GM23338 (cell line): ENCODE measurements at regions not wholly inside any gene's neighbourhood (a gene's known extent, or its start where the extent isn't known, plus 50 kb on each side); places are given as distances from the start of the nearest gene placed in this dataset.

ENCODE experiments used
- ATAC-seq: fragments of 200-7000 bp; cut with Tn5 transposase; 3 replicates; pipeline ENCODE4 v1.9.1; 2020
- DNase-seq: peaks from one replicate; pipeline ENCODE4 v3.0.0-alpha.2; 2015; ENCODE audit warnings: low spot score
- H2AFZ ChIP-seq: fragments of 200-600 bp; sonication (generic); 2 replicates; pipeline ENCODE4 v1.8.0; 2016; ENCODE audit warnings: antibody characterized with exemption, mild to moderate bottlenecking, moderate library complexity
- H3F3A ChIP-seq: fragments of 200-600 bp; sonication (generic); replicated peaks from 2 replicates; pipeline ENCODE4 v1.8.0; 2017; ENCODE audit warnings: antibody characterized with exemption, mixed run types, low read depth
- H3K27ac ChIP-seq: fragments of 200-600 bp; sonication (generic); 2 replicates; pipeline ENCODE4 v1.6.1; 2016; ENCODE audit warnings: low read depth
- H3K27me3 ChIP-seq: fragments of 200-600 bp; sonication (generic); 2 replicates; pipeline ENCODE4 v1.8.0; 2016; ENCODE audit warnings: mild to moderate bottlenecking, mixed run types, moderate library complexity; ENCODE audit not compliant: insufficient read depth
- H3K36me3 ChIP-seq: fragments of 200-600 bp; sonication (generic); 2 replicates; pipeline ENCODE4 v1.8.0; 2016; ENCODE audit warnings: mild to moderate bottlenecking; ENCODE audit not compliant: insufficient read depth
- H3K4me1 ChIP-seq: fragments of 200-600 bp; sonication (generic); 2 replicates; pipeline ENCODE4 v1.8.0; 2016; ENCODE audit warnings: mild to moderate bottlenecking, moderate library complexity; ENCODE audit not compliant: insufficient read depth
- H3K4me2 ChIP-seq: fragments of 200-600 bp; sonication (generic); 2 replicates; pipeline ENCODE4 v1.7.1; 2017; ENCODE audit warnings: mixed run types
- H3K4me3 ChIP-seq: fragments of 200-600 bp; sonication (generic); 2 replicates; pipeline ENCODE4 v1.6.1; 2016; ENCODE audit warnings: mixed run types
- H3K79me2 ChIP-seq: fragments of 200-600 bp; sonication (generic); replicated peaks from 2 replicates; pipeline ENCODE4 v1.8.0; 2017; ENCODE audit warnings: mild to moderate bottlenecking; ENCODE audit not compliant: insufficient read depth
- H3K9me2 ChIP-seq: fragments of 200-600 bp; sonication (generic); 2 replicates; pipeline ENCODE4 v1.8.0; 2017; ENCODE audit not compliant: insufficient read depth
- H4K20me1 ChIP-seq: fragments of 200-600 bp; sonication (generic); replicated peaks from 2 replicates; pipeline ENCODE4 v1.8.0; 2017; ENCODE audit warnings: mild to moderate bottlenecking; ENCODE audit not compliant: insufficient read depth
- H3K27ac Mint-ChIP-seq: 2 replicates; pipeline ENCODE4 v1.8.0; 2020; ENCODE audit warnings: inconsistent platforms, mild to moderate bottlenecking, moderate library complexity, mixed read lengths
- H3K27me3 Mint-ChIP-seq: 3 replicates; pipeline ENCODE4 v1.8.0; 2022; ENCODE audit warnings: low read depth, mild to moderate bottlenecking, moderate library complexity, mixed read lengths, inconsistent platforms; ENCODE audit not compliant: insufficient read depth, poor library complexity
- H3K36me3 Mint-ChIP-seq: 3 replicates; pipeline ENCODE4 v1.8.0; 2021; ENCODE audit warnings: low read depth, mild to moderate bottlenecking, inconsistent platforms, moderate library complexity, mixed read lengths
- H3K4me1 Mint-ChIP-seq: 3 replicates; pipeline ENCODE4 v1.8.0; 2020; ENCODE audit warnings: mild to moderate bottlenecking, inconsistent platforms, mixed read lengths
- H3K4me3 Mint-ChIP-seq: 3 replicates; pipeline ENCODE4 v1.8.0; 2021; ENCODE audit warnings: moderate library complexity, mild to moderate bottlenecking, inconsistent platforms, mixed read lengths
- H3K9me3 Mint-ChIP-seq: 3 replicates; pipeline ENCODE4 v1.8.0; 2020; ENCODE audit warnings: moderate library complexity, mild to moderate bottlenecking, inconsistent platforms, mixed read lengths
- CREB1 ChIP-seq: fragments of 250-450 bp; sonication (Bioruptor Pico); IDR thresholded peaks from 2 replicates; pipeline ENCODE4 v1.5.0; 2020; ENCODE audit warnings: low read depth, mild to moderate bottlenecking, moderate library complexity
- EZH2phosphoT487 ChIP-seq: fragments of 200-600 bp; sonication (generic); IDR thresholded peaks from one replicate; pipeline ENCODE4 v1.8.1; 2018; ENCODE audit warnings: antibody characterized with exemption; ENCODE audit not compliant: unreplicated experiment
- NANOG ChIP-seq: IDR thresholded peaks from 2 replicates; pipeline ENCODE4 v1.6.1; 2016; ENCODE audit warnings: antibody characterized with exemption, borderline replicate concordance
- ZNF114 ChIP-seq: fragments of 250-450 bp; sonication (Bioruptor Pico); IDR thresholded peaks from 2 replicates; pipeline ENCODE4 v1.5.0; 2020; ENCODE audit warnings: mild to moderate bottlenecking, moderate library complexity
- ZNF331 ChIP-seq: fragments of 250-450 bp; sonication (Bioruptor Pico); IDR thresholded peaks from 2 replicates; pipeline ENCODE4 v1.5.0; 2020; ENCODE audit warnings: low read depth, mild to moderate bottlenecking, moderate library complexity
- TF ChIP-seq, protein P1 (sequence below): IDR thresholded peaks from one replicate; pipeline ENCODE4 v1.6.1; 2018; ENCODE audit warnings: antibody characterized with exemption; ENCODE audit not compliant: unreplicated experiment
- TF ChIP-seq, protein P2 (sequence below), 2 experiments: fragments of 200-600 bp in 1 of 2; sonication (generic) in 1 of 2; conservative IDR thresholded peaks; 2 replicates each; pipeline versions ENCODE4 v1.5.1 to v1.6.1; 2016 to 2017; ENCODE audit warnings: antibody characterized with exemption in 2 of 2, low read depth in 2 of 2, mild to moderate bottlenecking in 2 of 2, moderate library complexity in 1 of 2
- TF ChIP-seq, protein P3 (sequence below): fragments of 250-450 bp; sonication (Bioruptor Pico); IDR thresholded peaks from 2 replicates; pipeline ENCODE4 v1.5.0; 2020; ENCODE audit warnings: mild to moderate bottlenecking, moderate library complexity
- TF ChIP-seq, protein P4 (sequence below): IDR thresholded peaks from 2 replicates; pipeline ENCODE4 v1.6.1; 2016; ENCODE audit warnings: antibody characterized with exemption

DNA sequence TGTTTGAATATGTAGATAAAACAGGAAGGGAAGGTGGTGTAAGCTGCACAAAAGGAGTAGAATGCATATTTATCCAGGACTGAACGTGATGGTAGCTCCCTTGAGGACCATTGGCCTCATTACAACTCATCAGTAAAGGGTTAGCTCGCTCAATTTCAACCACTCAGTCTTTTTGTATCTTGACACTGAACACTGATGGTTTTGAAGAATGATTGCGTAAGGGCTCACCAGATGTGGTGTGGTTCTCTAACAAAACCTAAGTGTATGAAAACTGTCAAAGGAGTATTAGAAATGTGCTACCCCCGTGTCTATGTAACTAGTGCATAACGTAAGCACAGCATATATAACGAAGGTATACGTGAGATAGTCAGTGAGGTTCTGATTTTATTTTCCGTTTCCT lies 272.4 kb upstream of the THSD7B start (continued):
- TF ChIP-seq, protein P1, sequence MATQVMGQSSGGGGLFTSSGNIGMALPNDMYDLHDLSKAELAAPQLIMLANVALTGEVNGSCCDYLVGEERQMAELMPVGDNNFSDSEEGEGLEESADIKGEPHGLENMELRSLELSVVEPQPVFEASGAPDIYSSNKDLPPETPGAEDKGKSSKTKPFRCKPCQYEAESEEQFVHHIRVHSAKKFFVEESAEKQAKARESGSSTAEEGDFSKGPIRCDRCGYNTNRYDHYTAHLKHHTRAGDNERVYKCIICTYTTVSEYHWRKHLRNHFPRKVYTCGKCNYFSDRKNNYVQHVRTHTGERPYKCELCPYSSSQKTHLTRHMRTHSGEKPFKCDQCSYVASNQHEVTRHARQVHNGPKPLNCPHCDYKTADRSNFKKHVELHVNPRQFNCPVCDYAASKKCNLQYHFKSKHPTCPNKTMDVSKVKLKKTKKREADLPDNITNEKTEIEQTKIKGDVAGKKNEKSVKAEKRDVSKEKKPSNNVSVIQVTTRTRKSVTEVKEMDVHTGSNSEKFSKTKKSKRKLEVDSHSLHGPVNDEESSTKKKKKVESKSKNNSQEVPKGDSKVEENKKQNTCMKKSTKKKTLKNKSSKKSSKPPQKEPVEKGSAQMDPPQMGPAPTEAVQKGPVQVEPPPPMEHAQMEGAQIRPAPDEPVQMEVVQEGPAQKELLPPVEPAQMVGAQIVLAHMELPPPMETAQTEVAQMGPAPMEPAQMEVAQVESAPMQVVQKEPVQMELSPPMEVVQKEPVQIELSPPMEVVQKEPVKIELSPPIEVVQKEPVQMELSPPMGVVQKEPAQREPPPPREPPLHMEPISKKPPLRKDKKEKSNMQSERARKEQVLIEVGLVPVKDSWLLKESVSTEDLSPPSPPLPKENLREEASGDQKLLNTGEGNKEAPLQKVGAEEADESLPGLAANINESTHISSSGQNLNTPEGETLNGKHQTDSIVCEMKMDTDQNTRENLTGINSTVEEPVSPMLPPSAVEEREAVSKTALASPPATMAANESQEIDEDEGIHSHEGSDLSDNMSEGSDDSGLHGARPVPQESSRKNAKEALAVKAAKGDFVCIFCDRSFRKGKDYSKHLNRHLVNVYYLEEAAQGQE = no peak

DNA sequence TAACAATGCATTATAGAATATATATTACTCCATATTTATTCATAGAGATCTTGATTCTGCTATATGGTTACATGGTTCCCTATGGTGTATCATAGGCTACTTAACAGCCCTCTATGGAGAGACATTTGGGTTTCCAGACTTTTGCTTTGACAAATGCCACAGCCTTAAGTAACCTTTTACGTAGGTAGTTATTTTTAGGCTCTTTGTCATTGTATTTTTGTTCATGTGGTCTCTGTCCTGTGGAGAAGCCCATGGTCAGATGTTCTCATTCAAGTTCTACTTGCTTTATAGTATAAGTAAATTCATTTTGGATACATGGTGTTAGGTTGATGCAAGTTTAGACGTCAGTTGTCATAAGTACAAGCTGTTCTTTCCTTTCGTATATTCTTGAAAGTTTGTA lies 275.2 kb upstream of the THSD7B start:
- H3K4me1 Mint-ChIP-seq = peaks cover 9% of the 10 kb centered on the region; the same call in 2 of the 3 replicates
- TF ChIP-seq, protein P2, sequence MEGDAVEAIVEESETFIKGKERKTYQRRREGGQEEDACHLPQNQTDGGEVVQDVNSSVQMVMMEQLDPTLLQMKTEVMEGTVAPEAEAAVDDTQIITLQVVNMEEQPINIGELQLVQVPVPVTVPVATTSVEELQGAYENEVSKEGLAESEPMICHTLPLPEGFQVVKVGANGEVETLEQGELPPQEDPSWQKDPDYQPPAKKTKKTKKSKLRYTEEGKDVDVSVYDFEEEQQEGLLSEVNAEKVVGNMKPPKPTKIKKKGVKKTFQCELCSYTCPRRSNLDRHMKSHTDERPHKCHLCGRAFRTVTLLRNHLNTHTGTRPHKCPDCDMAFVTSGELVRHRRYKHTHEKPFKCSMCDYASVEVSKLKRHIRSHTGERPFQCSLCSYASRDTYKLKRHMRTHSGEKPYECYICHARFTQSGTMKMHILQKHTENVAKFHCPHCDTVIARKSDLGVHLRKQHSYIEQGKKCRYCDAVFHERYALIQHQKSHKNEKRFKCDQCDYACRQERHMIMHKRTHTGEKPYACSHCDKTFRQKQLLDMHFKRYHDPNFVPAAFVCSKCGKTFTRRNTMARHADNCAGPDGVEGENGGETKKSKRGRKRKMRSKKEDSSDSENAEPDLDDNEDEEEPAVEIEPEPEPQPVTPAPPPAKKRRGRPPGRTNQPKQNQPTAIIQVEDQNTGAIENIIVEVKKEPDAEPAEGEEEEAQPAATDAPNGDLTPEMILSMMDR (conservative IDR thresholded peaks at IDR 0.05; ENCODE audit: low read depth in 2 of 2) = no peak
- TF ChIP-seq NANOG (no peak), ZNF331 (CRISPR knock-in tag) (no peak), CREB1 (CRISPR knock-in tag) (no peak), ZNF114 (CRISPR knock-in tag) (no peak), EZH2phosphoT487 (no peak)
- TF ChIP-seq, protein P1 = no peak
- TF ChIP-seq, protein P3, sequence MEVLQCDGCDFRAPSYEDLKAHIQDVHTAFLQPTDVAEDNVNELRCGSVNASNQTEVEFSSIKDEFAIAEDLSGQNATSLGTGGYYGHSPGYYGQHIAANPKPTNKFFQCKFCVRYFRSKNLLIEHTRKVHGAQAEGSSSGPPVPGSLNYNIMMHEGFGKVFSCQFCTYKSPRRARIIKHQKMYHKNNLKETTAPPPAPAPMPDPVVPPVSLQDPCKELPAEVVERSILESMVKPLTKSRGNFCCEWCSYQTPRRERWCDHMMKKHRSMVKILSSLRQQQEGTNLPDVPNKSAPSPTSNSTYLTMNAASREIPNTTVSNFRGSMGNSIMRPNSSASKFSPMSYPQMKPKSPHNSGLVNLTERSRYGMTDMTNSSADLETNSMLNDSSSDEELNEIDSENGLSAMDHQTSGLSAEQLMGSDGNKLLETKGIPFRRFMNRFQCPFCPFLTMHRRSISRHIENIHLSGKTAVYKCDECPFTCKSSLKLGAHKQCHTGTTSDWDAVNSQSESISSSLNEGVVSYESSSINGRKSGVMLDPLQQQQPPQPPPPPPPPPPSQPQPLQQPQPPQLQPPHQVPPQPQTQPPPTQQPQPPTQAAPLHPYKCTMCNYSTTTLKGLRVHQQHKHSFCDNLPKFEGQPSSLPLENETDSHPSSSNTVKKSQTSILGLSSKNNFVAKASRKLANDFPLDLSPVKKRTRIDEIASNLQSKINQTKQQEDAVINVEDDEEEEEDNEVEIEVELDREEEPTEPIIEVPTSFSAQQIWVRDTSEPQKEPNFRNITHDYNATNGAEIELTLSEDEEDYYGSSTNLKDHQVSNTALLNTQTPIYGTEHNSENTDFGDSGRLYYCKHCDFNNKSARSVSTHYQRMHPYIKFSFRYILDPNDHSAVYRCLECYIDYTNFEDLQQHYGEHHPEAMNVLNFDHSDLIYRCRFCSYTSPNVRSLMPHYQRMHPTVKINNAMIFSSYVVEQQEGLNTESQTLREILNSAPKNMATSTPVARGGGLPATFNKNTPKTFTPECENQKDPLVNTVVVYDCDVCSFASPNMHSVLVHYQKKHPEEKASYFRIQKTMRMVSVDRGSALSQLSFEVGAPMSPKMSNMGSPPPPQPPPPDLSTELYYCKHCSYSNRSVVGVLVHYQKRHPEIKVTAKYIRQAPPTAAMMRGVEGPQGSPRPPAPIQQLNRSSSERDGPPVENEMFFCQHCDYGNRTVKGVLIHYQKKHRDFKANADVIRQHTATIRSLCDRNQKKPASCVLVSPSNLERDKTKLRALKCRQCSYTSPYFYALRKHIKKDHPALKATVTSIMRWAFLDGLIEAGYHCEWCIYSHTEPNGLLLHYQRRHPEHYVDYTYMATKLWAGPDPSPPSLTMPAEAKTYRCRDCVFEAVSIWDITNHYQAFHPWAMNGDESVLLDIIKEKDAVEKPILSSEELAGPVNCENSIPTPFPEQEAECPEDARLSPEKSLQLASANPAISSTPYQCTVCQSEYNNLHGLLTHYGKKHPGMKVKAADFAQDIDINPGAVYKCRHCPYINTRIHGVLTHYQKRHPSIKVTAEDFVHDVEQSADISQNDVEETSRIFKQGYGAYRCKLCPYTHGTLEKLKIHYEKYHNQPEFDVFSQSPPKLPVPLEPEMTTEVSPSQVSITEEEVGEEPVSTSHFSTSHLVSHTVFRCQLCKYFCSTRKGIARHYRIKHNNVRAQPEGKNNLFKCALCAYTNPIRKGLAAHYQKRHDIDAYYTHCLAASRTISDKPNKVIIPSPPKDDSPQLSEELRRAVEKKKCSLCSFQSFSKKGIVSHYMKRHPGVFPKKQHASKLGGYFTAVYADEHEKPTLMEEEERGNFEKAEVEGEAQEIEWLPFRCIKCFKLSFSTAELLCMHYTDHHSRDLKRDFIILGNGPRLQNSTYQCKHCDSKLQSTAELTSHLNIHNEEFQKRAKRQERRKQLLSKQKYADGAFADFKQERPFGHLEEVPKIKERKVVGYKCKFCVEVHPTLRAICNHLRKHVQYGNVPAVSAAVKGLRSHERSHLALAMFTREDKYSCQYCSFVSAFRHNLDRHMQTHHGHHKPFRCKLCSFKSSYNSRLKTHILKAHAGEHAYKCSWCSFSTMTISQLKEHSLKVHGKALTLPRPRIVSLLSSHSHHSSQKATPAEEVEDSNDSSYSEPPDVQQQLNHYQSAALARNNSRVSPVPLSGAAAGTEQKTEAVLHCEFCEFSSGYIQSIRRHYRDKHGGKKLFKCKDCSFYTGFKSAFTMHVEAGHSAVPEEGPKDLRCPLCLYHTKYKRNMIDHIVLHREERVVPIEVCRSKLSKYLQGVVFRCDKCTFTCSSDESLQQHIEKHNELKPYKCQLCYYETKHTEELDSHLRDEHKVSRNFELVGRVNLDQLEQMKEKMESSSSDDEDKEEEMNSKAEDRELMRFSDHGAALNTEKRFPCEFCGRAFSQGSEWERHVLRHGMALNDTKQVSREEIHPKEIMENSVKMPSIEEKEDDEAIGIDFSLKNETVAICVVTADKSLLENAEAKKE = no peak
- TF ChIP-seq, protein P4, sequence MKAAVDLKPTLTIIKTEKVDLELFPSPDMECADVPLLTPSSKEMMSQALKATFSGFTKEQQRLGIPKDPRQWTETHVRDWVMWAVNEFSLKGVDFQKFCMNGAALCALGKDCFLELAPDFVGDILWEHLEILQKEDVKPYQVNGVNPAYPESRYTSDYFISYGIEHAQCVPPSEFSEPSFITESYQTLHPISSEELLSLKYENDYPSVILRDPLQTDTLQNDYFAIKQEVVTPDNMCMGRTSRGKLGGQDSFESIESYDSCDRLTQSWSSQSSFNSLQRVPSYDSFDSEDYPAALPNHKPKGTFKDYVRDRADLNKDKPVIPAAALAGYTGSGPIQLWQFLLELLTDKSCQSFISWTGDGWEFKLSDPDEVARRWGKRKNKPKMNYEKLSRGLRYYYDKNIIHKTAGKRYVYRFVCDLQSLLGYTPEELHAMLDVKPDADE = no peak

More for the DNA sequence above, 275.2 kb upstream of the THSD7B start:
- no peaks in the 10 kb centered on the region for H3K36me3 ChIP-seq
- H3K27me3 Mint-ChIP-seq = peaks cover 3% of the 10 kb centered on the region
- no peak overlapping the region for H3K4me3 ChIP-seq
- no peaks in the 10 kb centered on the region; the same call in 1 of the 2 replicates for H4K20me1 ChIP-seq
- ATAC-seq = no peak
- no peaks in the 10 kb centered on the region for H3K9me3 Mint-ChIP-seq
- DNase-seq = no peak
- no peaks in the 10 kb centered on the region for H3K27me3 ChIP-seq
- H3K4me1 ChIP-seq = no peaks in the 10 kb centered on the region
- H3K27ac Mint-ChIP-seq = no peak overlapping the region
- no peaks in the 10 kb centered on the region for H3F3A ChIP-seq
- H3K4me2 ChIP-seq = no peak overlapping the region
- H3K79me2 ChIP-seq = no peaks in the 10 kb centered on the region
- H2AFZ ChIP-seq = no peak overlapping the region
- no peaks in the 10 kb centered on the region for H3K36me3 Mint-ChIP-seq
- H3K27ac ChIP-seq = no peak overlapping the region
- no peaks in the 10 kb centered on the region for H3K9me2 ChIP-seq
- H3K4me3 Mint-ChIP-seq = no peak overlapping the region
